ENCODE measurements at regions not wholly inside any gene's neighbourhood (a gene's known extent, or its start where the extent isn't known, plus 50 kb on each side); places are given as distances from the start of the nearest gene placed in this dataset.

DNA sequence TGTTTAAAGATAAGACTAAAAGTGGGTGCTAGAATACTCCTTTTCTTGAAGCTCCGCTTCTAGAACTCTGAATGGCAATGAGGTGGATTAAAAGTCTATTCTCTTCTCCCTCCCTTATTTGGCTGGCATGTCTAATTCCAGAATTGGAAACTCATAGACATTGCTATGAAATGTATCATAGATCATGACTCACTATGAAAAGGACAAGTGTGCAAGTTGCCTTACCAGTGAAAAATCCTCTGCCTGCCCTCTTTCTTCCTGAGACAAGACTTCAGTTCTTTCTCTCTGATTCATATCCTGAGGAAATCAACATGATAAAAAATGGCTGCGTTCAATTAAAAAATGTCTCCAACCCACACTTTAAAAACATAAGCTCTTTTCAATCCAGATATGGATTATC lies 73.2 kb upstream of the BLID start:
- TF ChIP-seq, protein P1, sequence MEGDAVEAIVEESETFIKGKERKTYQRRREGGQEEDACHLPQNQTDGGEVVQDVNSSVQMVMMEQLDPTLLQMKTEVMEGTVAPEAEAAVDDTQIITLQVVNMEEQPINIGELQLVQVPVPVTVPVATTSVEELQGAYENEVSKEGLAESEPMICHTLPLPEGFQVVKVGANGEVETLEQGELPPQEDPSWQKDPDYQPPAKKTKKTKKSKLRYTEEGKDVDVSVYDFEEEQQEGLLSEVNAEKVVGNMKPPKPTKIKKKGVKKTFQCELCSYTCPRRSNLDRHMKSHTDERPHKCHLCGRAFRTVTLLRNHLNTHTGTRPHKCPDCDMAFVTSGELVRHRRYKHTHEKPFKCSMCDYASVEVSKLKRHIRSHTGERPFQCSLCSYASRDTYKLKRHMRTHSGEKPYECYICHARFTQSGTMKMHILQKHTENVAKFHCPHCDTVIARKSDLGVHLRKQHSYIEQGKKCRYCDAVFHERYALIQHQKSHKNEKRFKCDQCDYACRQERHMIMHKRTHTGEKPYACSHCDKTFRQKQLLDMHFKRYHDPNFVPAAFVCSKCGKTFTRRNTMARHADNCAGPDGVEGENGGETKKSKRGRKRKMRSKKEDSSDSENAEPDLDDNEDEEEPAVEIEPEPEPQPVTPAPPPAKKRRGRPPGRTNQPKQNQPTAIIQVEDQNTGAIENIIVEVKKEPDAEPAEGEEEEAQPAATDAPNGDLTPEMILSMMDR (IDR thresholded peaks at IDR 0.05; ENCODE audit: low read length), result no peak
- TF ChIP-seq EZH2 (optimal IDR thresholded peaks at IDR 0.05; ENCODE audit: low read depth, low read length), result no peak
